GM12878 (cell line): ENCODE measurements at regions not wholly inside any gene's neighbourhood (a gene's known extent, or its start where the extent isn't known, plus 50 kb on each side); places are given as distances from the start of the nearest gene placed in this dataset.

ENCODE experiments used
- HDAC6 ChIP-seq: fragments of 200-600 bp; sonication (generic); IDR thresholded peaks from one replicate; pipeline ENCODE4 v1.8.0; 2017; ENCODE audit warnings: antibody characterized with exemption; ENCODE audit not compliant: unreplicated experiment
- NRF1 ChIP-seq: conservative IDR thresholded peaks from 2 replicates; pipeline ENCODE4 v1.6.1; 2011; ENCODE audit warnings: mild to moderate bottlenecking, low read depth, low read length, improper control_type of control experiment
- RAD51 ChIP-seq: fragments of 450-650 bp; IDR thresholded peaks from 2 replicates; pipeline ENCODE4 v1.6.1; 2016; ENCODE audit warnings: moderate library complexity, mild to moderate bottlenecking, inconsistent platforms
- RUNX3 ChIP-seq: IDR thresholded peaks from 2 replicates; pipeline ENCODE4 v1.6.1; 2012; ENCODE audit warnings: low read length, inconsistent platforms
- SPI1 ChIP-seq: IDR thresholded peaks from 2 replicates; pipeline ENCODE4 v1.6.1; 2011; ENCODE audit warnings: low read depth, mild to moderate bottlenecking, low read length, moderate library complexity, borderline replicate concordance; ENCODE audit not compliant: insufficient read depth
- TF ChIP-seq, protein P1 (sequence below): fragments of 150-350 bp; IDR thresholded peaks from 2 replicates; pipeline ENCODE4 v1.6.1; 2016; ENCODE audit warnings: low read depth, low read length
- TF ChIP-seq, protein P2 (sequence below): fragments of 450-650 bp; formaldehyde crosslinking; IDR thresholded peaks from 2 replicates; pipeline ENCODE4 v1.4.0; 2022; ENCODE audit warnings: mild to moderate bottlenecking, moderate library complexity
- TF ChIP-seq, protein P3 (sequence below): IDR thresholded peaks from 2 replicates; pipeline ENCODE4 v1.6.1; 2011; ENCODE audit warnings: borderline replicate concordance, low read depth, mild to moderate bottlenecking, moderate library complexity, mixed read lengths, low read length; ENCODE audit not compliant: insufficient read depth; ENCODE audit errors: extremely low read length

GRCh38 chr12:102766961-102767360, 150.1 kb downstream of the PAH start (continued):
- TF ChIP-seq, protein P1, sequence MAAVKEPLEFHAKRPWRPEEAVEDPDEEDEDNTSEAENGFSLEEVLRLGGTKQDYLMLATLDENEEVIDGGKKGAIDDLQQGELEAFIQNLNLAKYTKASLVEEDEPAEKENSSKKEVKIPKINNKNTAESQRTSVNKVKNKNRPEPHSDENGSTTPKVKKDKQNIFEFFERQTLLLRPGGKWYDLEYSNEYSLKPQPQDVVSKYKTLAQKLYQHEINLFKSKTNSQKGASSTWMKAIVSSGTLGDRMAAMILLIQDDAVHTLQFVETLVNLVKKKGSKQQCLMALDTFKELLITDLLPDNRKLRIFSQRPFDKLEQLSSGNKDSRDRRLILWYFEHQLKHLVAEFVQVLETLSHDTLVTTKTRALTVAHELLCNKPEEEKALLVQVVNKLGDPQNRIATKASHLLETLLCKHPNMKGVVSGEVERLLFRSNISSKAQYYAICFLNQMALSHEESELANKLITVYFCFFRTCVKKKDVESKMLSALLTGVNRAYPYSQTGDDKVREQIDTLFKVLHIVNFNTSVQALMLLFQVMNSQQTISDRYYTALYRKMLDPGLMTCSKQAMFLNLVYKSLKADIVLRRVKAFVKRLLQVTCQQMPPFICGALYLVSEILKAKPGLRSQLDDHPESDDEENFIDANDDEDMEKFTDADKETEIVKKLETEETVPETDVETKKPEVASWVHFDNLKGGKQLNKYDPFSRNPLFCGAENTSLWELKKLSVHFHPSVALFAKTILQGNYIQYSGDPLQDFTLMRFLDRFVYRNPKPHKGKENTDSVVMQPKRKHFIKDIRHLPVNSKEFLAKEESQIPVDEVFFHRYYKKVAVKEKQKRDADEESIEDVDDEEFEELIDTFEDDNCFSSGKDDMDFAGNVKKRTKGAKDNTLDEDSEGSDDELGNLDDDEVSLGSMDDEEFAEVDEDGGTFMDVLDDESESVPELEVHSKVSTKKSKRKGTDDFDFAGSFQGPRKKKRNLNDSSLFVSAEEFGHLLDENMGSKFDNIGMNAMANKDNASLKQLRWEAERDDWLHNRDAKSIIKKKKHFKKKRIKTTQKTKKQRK, result no peak
- no peak for TF ChIP-seq NRF1
- TF ChIP-seq, protein P2, sequence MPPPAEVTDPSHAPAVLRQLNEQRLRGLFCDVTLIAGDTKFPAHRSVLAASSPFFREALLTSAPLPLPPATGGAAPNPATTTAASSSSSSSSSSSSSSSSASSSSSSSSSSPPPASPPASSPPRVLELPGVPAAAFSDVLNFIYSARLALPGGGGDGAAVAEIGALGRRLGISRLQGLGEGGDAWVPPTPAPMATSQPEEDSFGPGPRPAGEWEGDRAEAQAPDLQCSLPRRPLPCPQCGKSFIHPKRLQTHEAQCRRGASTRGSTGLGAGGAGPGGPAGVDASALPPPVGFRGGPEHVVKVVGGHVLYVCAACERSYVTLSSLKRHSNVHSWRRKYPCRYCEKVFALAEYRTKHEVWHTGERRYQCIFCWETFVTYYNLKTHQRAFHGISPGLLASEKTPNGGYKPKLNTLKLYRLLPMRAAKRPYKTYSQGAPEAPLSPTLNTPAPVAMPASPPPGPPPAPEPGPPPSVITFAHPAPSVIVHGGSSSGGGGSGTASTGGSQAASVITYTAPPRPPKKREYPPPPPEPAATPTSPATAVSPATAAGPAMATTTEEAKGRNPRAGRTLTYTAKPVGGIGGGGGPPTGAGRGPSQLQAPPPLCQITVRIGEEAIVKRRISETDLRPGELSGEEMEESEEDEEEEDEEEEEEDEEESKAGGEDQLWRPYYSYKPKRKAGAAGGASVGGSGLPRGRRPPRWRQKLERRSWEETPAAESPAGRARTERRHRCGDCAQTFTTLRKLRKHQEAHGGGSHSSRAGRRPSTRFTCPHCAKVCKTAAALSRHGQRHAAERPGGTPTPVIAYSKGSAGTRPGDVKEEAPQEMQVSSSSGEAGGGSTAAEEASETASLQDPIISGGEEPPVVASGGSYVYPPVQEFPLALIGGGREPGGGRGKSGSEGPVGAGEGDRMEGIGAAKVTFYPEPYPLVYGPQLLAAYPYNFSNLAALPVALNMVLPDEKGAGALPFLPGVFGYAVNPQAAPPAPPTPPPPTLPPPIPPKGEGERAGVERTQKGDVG, result no peak
- TF ChIP-seq RAD51, result no peak
- TF ChIP-seq SPI1, result no peak
- no peak for TF ChIP-seq HDAC6
- TF ChIP-seq RUNX3, result no peak
- TF ChIP-seq, protein P3, sequence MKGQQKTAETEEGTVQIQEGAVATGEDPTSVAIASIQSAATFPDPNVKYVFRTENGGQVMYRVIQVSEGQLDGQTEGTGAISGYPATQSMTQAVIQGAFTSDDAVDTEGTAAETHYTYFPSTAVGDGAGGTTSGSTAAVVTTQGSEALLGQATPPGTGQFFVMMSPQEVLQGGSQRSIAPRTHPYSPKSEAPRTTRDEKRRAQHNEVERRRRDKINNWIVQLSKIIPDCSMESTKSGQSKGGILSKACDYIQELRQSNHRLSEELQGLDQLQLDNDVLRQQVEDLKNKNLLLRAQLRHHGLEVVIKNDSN, result no peak
